GM21381 (cell line): ENCODE measurements at regions not wholly inside any gene's neighbourhood (a gene's known extent, or its start where the extent isn't known, plus 50 kb on each side); places are given as distances from the start of the nearest gene placed in this dataset.

ENCODE experiments used
- ATAC-seq: cut with Tn5 transposase; IDR thresholded peaks from one replicate; pipeline ENCODE4 v1.9.1; 2021; ENCODE audit warnings: mild to moderate bottlenecking, moderate library complexity; ENCODE audit not compliant: unreplicated experiment

GRCh38 chr5:97538912-97539311 lies 355.9 kb upstream of the RIOK2 start:
- no peak for ATAC-seq

- no peak for ATAC-seq
Measured at GRCh38 chr5:97541864-97542263, 358.8 kb upstream of the RIOK2 start.

- no peak for ATAC-seq
Measured at GRCh38 chr5:97542469-97542868, 359.4 kb upstream of the RIOK2 start.

DNA sequence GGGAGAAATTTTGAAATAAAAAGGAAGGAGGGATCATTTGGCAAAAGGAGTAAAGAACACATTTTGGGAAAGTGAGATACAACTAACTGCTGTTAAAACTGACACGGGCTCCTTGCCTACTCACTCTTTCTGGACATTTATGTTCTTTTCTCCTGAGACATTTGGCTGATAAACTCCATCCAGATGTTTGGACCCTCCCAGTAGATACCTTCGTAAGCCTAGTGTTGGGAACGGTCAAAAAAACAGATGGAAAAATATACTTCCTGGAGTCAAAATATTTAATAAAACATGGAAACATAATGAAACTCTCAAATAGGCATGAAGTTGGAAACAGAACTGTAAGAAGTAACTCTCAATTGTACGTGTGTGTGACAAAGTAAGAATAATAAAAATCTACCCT lies 360.1 kb upstream of the RIOK2 start:
- ATAC-seq: no peak

GRCh38 chr5:97544240-97544639 lies 361.2 kb upstream of the RIOK2 start:
- no peak for ATAC-seq

DNA sequence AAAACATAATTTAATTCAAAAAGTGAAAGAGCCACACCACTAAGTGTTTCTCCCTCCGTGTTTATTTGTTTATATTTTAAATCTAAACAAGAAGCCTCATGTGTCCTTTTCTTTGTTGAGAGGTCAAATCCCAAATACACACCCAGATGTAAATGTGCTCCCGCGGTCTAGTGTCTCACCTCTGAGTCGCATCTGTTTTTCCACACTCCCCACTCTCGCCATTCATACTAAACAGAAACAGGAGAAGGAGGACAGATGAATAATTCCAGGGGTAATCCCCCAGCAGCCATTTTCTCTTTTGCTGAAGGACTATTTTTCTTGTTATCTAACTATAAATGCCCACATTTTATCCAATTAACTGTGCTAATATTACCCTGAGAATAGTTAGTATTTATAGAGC lies 361.6 kb upstream of the RIOK2 start:
- ATAC-seq: no peak

- no peak for ATAC-seq
Measured at GRCh38 chr5:97545446-97545845, 362.4 kb upstream of the RIOK2 start.

DNA sequence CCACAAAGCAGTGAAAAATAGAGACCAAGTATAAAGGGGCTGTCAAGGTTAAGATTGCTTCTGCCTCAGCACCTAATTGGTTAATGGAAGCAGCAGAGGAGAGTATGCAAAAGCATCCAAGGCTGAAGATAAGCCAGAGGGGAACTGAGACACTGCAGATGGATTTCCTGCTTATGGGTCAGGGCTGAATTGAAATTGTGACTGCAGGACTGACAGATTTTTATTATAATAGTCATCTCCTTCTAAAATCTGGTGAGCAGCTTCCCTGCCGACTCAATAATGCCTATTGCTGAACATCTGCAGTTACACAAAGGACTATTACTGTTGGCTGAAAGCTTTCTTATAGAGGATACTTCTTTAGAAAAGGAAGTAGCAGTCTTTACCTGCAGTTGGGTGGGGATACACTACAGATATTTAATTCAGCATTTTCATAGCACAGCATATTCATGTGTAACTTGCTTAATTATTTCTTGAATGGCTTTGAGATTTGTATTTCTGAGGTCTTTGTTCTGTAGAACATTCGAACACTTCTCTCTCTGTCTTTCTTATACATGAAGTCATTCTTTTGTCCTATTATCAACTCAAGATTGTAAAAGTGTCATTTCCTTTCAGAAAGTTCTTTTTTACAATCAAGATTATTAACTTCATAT lies 363.0 kb upstream of the RIOK2 start:
- no peak for ATAC-seq

GRCh38 chr5:97547430-97547829 lies 364.4 kb upstream of the RIOK2 start:
- ATAC-seq: no peak

- ATAC-seq: peak; percentile 78
Measured at GRCh38 chr5:97547999-97548738, 365.1 kb upstream of the RIOK2 start.

- no peak for ATAC-seq
Measured at GRCh38 chr5:97548739-97549080, 365.7 kb upstream of the RIOK2 start.

DNA sequence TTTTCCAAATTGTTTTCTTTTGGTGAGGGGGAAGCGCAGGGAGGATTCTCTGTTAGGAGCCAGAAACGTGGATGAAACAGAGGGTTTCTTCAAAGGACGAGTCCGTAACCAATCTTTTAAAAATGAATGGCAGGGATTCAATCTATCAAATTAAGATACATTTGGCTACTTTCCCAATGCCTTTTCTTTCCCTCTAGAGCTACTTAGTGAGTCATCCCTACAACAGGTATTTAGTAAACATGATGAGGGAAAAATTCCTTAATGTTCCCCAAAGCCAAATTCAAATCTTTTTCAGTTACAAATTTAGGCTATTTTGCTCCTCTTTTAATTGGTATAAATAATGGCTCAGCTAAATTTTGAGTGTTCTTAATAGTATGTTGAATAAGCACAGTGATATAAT lies 366.4 kb upstream of the RIOK2 start:
- no peak for ATAC-seq

GRCh38 chr5:97550164-97550563 lies 367.1 kb upstream of the RIOK2 start:
- no peak for ATAC-seq

- ATAC-seq: no peak
Measured at GRCh38 chr5:97550818-97551217, 367.8 kb upstream of the RIOK2 start.

- ATAC-seq: no peak
Measured at GRCh38 chr5:97553604-97554452, 370.8 kb upstream of the RIOK2 start.

- no peak for ATAC-seq
Measured at GRCh38 chr5:97554977-97555643, 372.1 kb upstream of the RIOK2 start.

DNA sequence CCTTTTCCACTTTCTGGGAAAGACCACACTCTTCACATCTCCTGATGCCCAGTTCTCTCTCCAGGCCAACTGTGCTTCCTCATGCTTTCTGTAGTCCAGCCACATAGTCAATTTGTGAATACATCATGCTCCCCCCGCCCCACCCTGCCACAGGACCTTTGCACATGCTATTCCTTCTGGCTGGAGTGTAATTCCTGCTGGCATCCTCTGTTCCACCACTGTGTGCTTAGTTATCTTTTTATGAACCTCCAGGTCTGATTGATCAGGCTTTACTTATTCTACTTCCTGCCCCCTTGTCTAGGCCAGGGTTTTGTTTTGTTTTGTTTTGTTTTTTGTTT lies 372.6 kb upstream of the RIOK2 start:
- no peak for ATAC-seq

GRCh38 chr5:97559827-97560598 lies 377.0 kb upstream of the RIOK2 start:
- no peak for ATAC-seq

DNA sequence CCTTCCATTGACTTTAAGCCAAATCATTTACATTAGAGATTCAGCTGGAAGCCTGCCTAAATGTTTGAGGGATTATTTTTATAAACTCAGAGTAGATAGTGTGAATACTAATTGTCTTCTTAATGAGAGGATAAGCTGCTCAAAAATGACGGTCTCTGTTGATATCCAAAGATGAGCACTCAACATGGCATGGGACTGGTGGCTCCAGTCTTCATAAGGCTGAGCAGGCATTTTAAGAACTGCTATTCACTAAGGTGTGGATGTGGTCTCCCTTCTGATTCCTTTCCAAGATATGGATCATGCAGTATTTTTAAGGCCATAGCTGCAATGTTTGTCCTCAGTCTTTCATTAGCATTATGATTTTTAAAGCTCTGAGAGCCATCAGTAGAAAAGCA lies 377.5 kb upstream of the RIOK2 start:
- ATAC-seq: no peak

- no peak for ATAC-seq
Measured at GRCh38 chr5:97563050-97563657, 380.1 kb upstream of the RIOK2 start.
